Hepatocyte (in vitro differentiated cells): ENCODE measurements at regions not wholly inside any gene's neighbourhood (a gene's known extent, or its start where the extent isn't known, plus 50 kb on each side); places are given as distances from the start of the nearest gene placed in this dataset.

ENCODE experiments used
- EZH2 ChIP-seq: fragments of 200-600 bp; sonication (generic); IDR thresholded peaks from 2 replicates; pipeline ENCODE4 v1.6.1; 2016; ENCODE audit warnings: antibody characterized with exemption, mild to moderate bottlenecking, borderline replicate concordance
- EZH2phosphoT487 ChIP-seq: fragments of 200-600 bp; sonication (generic); IDR thresholded peaks from one replicate; pipeline ENCODE4 v1.6.1; 2018; ENCODE audit warnings: antibody characterized with exemption, mild to moderate bottlenecking, low read depth, moderate library complexity; ENCODE audit not compliant: unreplicated experiment, severe bottlenecking
- TF ChIP-seq, protein P1 (sequence below): fragments of 200-600 bp; sonication (generic); IDR thresholded peaks from 2 replicates; pipeline ENCODE4 v1.5.1; 2016; ENCODE audit warnings: antibody characterized with exemption, mild to moderate bottlenecking; ENCODE audit not compliant: poor library complexity

DNA sequence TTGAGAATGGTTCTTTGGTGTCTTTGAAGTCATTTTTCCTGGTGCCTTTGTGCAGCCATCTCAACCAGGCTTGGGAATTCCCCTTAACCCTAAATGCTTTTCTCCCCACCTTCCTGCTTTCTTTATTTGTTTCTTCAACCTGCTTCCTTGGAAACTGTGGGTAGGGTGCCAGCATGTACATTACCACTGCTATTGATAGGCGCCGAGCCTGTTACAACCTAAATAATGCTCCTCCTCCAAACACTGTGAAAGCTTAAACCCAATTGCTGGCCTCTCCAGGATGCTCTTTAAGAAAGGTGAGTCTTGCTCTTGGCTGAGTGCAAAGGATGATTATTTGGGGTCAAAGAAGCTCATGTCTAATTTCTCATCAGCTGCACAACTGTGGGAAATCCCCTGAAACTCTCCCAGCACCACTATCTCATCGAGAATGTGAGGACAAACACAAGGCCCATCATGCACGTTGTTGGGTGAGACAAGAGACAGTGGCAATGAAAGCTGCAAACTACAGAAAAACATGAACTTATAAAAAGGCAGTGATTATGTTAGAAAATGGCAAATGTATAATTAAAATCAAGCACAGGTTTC is 285.5 kb upstream of the IGFBP3 start:
- TF ChIP-seq, protein P1, sequence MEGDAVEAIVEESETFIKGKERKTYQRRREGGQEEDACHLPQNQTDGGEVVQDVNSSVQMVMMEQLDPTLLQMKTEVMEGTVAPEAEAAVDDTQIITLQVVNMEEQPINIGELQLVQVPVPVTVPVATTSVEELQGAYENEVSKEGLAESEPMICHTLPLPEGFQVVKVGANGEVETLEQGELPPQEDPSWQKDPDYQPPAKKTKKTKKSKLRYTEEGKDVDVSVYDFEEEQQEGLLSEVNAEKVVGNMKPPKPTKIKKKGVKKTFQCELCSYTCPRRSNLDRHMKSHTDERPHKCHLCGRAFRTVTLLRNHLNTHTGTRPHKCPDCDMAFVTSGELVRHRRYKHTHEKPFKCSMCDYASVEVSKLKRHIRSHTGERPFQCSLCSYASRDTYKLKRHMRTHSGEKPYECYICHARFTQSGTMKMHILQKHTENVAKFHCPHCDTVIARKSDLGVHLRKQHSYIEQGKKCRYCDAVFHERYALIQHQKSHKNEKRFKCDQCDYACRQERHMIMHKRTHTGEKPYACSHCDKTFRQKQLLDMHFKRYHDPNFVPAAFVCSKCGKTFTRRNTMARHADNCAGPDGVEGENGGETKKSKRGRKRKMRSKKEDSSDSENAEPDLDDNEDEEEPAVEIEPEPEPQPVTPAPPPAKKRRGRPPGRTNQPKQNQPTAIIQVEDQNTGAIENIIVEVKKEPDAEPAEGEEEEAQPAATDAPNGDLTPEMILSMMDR: no peak
- no peak for TF ChIP-seq EZH2phosphoT487
- TF ChIP-seq EZH2: no peak
